GM19463 (cell line): ENCODE measurements at regions not wholly inside any gene's neighbourhood (a gene's known extent, or its start where the extent isn't known, plus 50 kb on each side); places are given as distances from the start of the nearest gene placed in this dataset.

Source experiments
- ATAC-seq: cut with Tn5 transposase; IDR thresholded peaks from one replicate; pipeline ENCODE4 v1.9.1; 2021; ENCODE audit warnings: mild to moderate bottlenecking, moderate library complexity; ENCODE audit not compliant: unreplicated experiment

GRCh38 chr7:155882596-155882995, 70.3 kb upstream of the SHH start:
- no peak for ATAC-seq

GRCh38 chr7:155881471-155882350, 69.4 kb upstream of the SHH start:
- ATAC-seq, result no peak

- no peak for ATAC-seq
These were observed 68.5 kb upstream of the SHH start for GRCh38 chr7:155880721-155881120.

- ATAC-seq, result no peak
These were observed 67.3 kb upstream of the SHH start for GRCh38 chr7:155879592-155879991.

- ATAC-seq, result no peak
These were observed 66.4 kb upstream of the SHH start for GRCh38 chr7:155878674-155879073.

- no peak for ATAC-seq
These were observed 66.0 kb upstream of the SHH start for GRCh38 chr7:155878250-155878649.

GRCh38 chr7:155877167-155877566, 64.9 kb upstream of the SHH start:
- no peak for ATAC-seq

GRCh38 chr7:155874411-155874810, 62.1 kb upstream of the SHH start:
- ATAC-seq, result no peak

GRCh38 chr7:155874010-155874409, 61.7 kb upstream of the SHH start:
- no peak for ATAC-seq

GRCh38 chr7:155872678-155873369, 60.6 kb upstream of the SHH start:
- ATAC-seq, result no peak

- ATAC-seq, result no peak
These were observed 58.9 kb upstream of the SHH start for GRCh38 chr7:155871211-155871610.

- ATAC-seq, result no peak
These were observed 58.3 kb upstream of the SHH start for GRCh38 chr7:155870334-155871180.

- no peak for ATAC-seq
These were observed 57.5 kb upstream of the SHH start for GRCh38 chr7:155869784-155870076.

- ATAC-seq, result no peak
These were observed 56.9 kb upstream of the SHH start for GRCh38 chr7:155868955-155869783.

GRCh38 chr7:155867734-155868400, 55.6 kb upstream of the SHH start:
- ATAC-seq, result no peak

- ATAC-seq, result no peak
These were observed 55.0 kb upstream of the SHH start for GRCh38 chr7:155867280-155867679.

GRCh38 chr7:155865830-155866525, 53.7 kb upstream of the SHH start:
- ATAC-seq, result no peak

GRCh38 chr7:155864991-155865690, 52.9 kb upstream of the SHH start:
- no peak for ATAC-seq
